Kasumi-1 (cell line): ENCODE measurements at regions not wholly inside any gene's neighbourhood (a gene's known extent, or its start where the extent isn't known, plus 50 kb on each side); places are given as distances from the start of the nearest gene placed in this dataset.
"Not testable (repeated sequence)": the region's sequence is repeated elsewhere in the genome, so short reads cannot be mapped to it uniquely, and the experiment has no call there.

Experiments used
- DNase-seq, 2 experiments: peaks; one replicate each; lab custom pipeline; 2025; lab: John Stamatoyannopoulos, UW

DNA sequence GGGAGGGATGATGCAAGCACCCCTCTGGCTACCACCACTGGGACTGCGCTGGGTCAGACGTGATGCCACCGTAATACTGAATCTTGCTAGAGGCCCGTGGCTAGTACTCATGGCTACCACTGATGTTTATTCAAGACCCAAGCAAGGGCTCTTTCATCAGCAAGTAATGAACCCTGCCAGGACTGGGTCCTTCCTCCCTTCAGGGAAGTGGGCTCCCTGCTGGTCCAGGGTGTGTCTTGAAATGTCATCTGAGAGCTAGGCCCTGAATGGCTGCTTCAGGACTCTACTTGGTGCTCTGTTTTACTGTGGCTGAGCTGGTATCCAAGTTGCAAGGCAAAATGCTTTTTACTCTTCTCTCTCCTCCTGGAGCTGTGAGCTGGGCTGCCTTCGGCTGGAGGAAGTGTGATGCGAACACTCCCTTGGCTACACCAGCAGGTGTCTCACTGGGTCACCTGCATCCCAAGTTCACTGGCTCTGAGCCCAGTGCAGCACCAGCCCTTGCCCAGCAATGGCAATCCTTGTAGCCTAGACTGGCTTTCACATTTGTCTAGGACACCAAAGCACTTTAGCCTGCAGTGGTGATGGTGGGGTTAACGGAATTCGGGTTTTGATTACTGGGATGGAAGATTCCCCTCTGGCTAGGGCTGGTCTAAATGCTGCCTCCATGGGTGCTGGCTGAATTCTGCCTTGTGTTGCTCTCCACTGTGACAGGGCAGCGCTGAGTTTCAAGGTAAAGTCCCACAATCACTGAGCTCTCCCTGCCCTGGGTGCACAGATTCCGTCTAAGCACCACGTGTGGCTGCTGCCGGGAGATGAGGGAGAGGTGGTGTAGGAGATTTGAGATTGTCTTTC, 98.6 kb downstream of the USP22 start:
- no peak for DNase-seq

DNA sequence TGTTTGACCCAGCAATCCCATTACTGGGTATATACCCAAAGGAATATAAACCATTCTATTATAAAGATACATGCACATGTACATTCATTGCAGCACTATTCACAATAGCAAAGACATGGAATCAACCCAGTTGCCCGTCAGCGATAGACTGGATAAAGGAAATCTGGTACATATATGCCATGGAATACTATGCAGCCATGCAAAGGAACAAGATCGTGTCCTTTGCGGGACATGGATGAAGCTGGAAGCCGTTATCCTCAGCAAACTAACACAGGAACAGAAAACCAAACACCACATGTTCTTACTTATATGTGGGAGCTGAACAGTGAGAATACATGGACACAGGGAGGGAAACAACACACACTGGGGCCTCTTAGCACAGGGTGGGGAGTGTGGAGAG, 95.1 kb downstream of the USP22 start:
- DNase-seq = not testable (repeated sequence)

DNA sequence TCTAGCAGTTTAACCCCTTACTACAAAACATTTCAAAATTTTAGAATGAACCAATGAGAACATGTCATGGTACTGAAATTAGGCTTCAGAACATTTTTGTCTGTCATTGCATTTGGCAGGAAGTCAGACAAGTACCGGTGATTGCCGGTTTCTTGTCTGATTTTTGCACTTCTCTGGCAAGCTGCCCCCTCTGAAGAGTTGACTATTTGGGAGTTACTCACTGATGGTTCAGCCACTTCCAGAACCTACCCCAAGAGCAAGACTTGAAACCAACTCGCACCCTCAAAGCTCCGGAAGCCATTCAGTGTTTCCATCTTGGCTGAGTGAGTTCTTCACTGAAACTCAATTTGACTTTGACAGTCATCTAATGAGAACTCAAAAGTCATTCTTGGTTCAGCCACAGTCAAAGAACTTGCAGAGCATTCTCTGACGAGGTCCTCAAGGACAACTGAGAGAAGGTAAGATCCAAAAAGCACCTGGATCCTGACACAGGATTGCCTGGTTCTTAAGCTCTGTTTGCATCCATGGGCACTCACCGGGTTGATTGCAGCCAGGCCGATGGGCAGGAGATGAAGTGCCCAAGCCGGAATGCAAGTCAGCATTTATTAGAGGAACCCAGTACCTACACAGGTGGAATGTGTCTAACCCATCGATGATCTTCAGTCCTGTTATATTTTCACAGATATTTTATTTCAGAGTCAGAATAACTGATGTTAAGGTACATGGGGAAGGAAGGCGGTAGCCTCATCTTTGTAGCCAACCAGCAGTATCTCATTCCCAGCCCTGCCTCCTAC, 93.6 kb downstream of the USP22 start:
- no peak for DNase-seq
